GM12801 (cell line): ENCODE measurements at regions not wholly inside any gene's neighbourhood (a gene's known extent, or its start where the extent isn't known, plus 50 kb on each side); places are given as distances from the start of the nearest gene placed in this dataset.

Source experiments
- TF ChIP-seq, protein P1 (sequence below): IDR thresholded peaks from one replicate; pipeline ENCODE4 v1.5.1; 2011; ENCODE audit warnings: control low read depth; ENCODE audit not compliant: insufficient read length; ENCODE audit errors: extremely low read depth

- TF ChIP-seq, protein P1, sequence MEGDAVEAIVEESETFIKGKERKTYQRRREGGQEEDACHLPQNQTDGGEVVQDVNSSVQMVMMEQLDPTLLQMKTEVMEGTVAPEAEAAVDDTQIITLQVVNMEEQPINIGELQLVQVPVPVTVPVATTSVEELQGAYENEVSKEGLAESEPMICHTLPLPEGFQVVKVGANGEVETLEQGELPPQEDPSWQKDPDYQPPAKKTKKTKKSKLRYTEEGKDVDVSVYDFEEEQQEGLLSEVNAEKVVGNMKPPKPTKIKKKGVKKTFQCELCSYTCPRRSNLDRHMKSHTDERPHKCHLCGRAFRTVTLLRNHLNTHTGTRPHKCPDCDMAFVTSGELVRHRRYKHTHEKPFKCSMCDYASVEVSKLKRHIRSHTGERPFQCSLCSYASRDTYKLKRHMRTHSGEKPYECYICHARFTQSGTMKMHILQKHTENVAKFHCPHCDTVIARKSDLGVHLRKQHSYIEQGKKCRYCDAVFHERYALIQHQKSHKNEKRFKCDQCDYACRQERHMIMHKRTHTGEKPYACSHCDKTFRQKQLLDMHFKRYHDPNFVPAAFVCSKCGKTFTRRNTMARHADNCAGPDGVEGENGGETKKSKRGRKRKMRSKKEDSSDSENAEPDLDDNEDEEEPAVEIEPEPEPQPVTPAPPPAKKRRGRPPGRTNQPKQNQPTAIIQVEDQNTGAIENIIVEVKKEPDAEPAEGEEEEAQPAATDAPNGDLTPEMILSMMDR, result no peak
Observed at GRCh38 chr1:88357729-88358128, 326.3 kb upstream of the PKN2 start.

DNA sequence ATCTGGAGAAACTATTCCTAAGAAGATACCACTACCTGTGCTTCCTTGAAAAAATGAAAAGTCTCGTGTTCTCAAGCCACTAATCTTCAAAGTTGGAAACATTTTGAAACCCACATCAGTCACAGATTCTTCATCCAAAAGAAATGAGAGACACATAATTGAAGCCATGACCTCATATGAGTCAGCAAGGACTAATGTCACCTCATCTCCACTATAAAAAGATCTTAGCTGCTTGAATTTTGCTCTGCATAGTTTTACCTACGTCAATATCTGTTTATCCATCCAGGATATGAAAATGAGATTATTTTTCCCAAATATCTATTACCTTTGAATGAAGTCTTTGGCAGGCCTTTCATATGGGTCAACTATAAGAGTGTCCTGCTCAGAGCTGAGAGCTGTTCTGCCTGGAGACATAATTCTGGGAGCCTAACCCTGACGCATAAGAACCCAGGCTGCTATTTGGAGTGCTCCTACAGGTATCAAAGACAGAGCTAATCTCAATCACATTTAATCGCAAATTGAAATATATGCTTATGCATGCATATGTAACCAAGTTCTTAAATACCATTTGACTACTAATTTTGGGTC, 312.5 kb upstream of the PKN2 start:
- TF ChIP-seq, protein P1, result no peak

DNA sequence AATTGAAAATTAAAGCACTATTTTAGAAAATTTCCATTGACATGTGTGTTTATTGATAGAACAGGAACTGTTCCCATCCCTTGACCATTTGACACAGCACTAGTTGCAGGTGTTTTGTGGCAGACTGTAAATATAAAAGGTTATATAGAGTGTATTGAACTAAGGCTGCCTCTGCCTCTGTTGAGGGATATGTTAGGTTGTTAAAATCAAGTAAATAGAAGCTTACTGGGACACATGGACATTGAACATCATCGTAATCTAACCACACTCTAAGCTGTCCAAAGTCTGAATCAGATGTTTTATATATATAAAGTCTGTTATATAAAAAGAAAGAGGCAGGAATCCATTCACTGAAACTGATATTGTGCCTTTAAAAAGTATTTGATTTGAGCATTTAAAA, 308.1 kb upstream of the PKN2 start:
- TF ChIP-seq, protein P1, result no peak

- TF ChIP-seq, protein P1, result no peak
Observed at GRCh38 chr1:88376421-88376820, 307.7 kb upstream of the PKN2 start.

- TF ChIP-seq, protein P1, result no peak
Observed at GRCh38 chr1:88378560-88378959, 305.5 kb upstream of the PKN2 start.

GRCh38 chr1:88394958-88395357, 289.1 kb upstream of the PKN2 start:
- TF ChIP-seq, protein P1, result no peak

DNA sequence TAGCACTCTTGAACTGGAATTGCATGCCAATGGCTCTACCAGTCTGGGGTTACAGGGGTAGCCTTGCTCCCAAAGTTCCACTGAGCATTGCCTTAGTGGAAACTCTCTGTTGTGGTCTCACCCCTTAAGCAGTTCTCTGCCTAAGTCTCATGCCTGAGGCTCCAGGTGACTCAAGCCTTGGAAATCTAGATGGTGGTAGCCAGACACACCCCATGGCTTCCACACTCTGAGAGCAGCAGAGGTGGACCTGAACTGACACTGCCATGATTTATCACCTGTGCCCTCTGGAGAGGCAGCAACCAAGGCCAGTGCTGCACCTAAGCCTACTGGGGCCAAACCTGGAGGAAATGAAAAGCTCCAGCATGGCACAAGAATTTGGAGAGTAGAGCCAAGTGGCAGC, 285.7 kb upstream of the PKN2 start:
- TF ChIP-seq, protein P1, result no peak
